ENCODE measurements at regions not wholly inside any gene's neighbourhood (a gene's known extent, or its start where the extent isn't known, plus 50 kb on each side); places are given as distances from the start of the nearest gene placed in this dataset.

DNA sequence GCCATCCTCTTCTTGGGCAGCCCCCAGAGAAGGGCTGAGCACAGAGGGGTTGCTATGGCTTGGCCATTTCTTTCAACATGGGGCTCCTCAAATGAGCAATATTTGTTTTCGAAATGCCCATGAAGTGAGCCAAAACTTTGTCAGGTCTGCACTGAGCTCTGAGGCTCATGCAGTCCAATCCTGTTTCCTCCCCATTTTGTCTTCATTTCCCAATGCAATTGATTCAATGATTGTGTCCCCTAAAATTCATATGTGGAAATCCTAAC, 60.6 kb upstream of the CD44 start:
- no peak for DNase-seq (ENCODE audit: extremely low read depth, low read depth)
- TF ChIP-seq, protein P1, sequence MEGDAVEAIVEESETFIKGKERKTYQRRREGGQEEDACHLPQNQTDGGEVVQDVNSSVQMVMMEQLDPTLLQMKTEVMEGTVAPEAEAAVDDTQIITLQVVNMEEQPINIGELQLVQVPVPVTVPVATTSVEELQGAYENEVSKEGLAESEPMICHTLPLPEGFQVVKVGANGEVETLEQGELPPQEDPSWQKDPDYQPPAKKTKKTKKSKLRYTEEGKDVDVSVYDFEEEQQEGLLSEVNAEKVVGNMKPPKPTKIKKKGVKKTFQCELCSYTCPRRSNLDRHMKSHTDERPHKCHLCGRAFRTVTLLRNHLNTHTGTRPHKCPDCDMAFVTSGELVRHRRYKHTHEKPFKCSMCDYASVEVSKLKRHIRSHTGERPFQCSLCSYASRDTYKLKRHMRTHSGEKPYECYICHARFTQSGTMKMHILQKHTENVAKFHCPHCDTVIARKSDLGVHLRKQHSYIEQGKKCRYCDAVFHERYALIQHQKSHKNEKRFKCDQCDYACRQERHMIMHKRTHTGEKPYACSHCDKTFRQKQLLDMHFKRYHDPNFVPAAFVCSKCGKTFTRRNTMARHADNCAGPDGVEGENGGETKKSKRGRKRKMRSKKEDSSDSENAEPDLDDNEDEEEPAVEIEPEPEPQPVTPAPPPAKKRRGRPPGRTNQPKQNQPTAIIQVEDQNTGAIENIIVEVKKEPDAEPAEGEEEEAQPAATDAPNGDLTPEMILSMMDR (IDR thresholded peaks at IDR 0.05; ENCODE audit: low read depth, low read length), result no peak

DNA sequence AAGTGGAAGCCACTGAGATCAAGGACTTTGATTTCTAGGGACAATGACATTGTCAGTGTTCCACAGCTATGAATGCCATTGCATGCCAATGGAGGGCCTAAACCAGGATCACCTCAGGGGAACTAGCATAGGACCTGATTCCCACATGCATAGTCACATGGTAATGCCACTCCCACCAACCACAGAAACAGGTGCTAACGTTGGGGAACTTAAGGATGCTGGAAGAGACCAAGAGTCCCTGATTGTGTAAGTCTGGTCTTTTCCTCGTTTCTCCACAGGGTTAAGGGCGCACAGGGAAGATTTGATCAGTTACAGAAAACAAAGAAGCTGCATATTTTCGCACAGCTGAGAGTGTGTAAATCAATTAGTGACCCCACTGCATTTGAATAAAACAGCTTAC, 59.4 kb upstream of the CD44 start:
- TF ChIP-seq, protein P1 (IDR thresholded peaks at IDR 0.05; ENCODE audit: low read depth, low read length), result no peak

DNA sequence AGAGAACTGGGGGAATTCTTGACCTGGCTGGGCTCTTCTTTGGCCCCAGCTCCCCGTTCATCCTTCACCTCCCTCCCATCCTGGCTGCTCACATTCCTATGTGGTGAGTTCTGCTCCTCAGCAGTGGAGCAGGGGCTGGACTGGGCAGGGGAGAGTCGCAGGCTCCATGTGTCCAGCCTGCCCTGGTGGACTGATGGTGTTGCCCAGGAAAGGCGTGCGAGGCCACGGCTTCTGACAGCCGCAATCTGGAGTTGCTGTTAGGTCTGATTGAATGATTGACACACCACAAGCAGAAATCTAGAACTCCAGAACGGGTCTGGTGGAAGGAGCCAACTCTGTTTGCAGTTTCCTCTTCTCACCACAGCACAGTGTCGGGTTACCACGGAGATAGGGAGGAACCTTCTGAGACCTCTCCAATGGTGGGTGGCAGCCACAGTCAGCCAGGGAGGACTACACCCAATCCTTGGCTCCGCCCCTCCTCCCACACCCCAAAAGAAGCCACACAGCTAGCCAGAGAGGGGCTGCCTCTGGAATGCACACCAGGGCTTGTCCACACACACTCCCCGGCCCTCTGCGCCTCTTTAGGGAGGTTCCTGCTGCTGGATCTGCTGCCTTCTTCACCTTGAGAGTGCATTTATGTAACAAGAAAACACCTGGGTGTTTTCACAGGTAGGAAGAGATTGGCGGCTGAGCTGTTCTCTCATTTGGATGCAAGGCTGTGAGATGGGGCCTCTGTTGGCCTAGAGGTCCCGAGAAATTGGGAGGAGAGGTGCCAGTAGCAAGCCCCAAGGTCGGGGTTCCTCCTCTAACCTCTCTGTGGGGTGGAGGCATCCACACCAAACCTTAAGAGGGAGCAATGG, 56.4 kb upstream of the CD44 start:
- peak; percentile 64 for DNase-seq (ENCODE audit: extremely low read depth, low read depth)
- TF ChIP-seq, protein P1 (IDR thresholded peaks at IDR 0.05; ENCODE audit: low read depth, low read length), result no peak; the same call in 1 of the 2 replicates

More for the DNA sequence above, 59.4 kb upstream of the CD44 start:
- no peak for DNase-seq (ENCODE audit: extremely low read depth, low read depth)

DNA sequence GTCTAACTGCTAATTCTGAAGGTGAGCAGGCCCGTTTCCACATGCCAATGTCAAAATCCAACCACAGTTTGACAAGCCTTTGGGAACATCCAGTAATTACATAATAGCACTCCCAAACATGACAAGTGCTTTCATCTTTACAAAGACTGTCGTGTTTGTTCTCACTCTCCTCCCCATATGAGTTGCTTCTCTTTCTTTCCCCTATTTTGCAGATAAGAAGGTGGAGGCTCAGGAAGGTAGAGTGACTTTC, 55.9 kb upstream of the CD44 start:
- TF ChIP-seq, protein P1 (IDR thresholded peaks at IDR 0.05; ENCODE audit: low read depth, low read length), result no peak

DNA sequence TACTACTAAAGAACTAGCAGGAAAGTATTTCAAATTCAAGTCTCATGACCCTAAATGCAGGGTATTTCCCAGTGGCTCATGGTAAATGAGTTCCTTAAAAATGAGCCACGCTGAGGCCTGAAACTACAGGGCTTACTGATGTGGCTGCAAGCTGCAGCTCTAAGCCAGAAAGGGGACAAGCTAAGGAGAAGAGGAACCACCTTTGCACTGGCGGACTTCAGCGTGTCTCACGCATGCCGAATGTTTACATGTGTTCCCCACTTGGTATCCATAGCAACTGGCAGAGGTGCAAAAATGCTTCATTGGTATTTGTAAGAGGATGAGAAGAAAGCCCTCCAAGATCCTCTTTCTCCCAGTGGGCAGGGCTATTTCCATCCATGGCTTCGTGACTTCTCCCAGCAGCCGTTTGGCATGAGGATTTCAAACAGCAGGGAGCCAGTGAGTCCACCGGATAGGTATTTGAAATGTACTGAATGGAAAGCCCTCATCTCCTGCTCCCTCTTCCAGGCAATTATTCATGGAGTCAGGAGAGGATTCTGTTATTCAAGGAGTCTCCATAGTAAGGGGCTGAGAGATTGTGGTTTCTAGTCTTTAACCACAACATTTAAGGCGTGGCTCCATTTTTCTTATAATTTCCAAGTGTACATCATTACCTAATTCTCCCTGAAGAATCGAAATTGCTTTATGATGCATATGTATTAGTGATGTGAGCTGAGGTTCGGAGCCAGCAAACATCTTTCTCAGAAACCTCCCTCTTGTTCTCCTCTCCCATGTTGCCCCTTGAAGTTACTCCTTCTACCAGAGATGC, 55.3 kb upstream of the CD44 start:
- TF ChIP-seq, protein P1 (IDR thresholded peaks at IDR 0.05; ENCODE audit: low read depth, low read length), result no peak
- peak; percentile 98 for DNase-seq (ENCODE audit: extremely low read depth, low read depth)

More for the DNA sequence above, 55.9 kb upstream of the CD44 start:
- no peak for DNase-seq (ENCODE audit: extremely low read depth, low read depth)

DNA sequence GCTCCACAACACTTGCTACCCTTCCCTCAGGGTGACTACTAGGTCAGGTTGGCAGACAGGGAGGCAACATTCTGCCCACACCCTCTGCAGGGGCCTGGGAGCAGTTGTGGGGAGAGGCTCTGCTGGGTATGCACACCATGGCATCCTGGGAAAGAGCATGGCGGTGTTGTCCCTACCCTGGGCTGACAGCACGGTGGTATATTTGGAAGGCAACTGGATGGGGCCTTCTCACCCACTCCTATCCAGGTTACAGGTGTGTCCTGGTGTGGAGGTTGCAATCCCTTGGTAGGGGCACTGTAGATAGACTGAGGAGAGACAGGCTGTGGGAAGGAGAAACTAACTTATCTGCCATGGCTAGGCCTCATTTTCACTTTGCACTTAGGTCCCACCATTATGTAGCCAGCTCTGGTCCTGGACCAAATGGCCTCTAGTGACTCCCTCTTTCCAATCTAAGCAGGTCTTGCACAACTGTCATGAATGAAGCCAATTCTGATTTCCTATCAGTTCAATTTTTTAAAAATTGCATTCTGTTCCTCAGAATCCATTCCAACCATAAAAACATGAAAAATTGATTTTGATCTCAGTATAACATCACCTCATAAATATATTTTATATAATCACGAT, 54.0 kb upstream of the CD44 start:
- DNase-seq (ENCODE audit: extremely low read depth, low read depth), result no peak
- TF ChIP-seq, protein P1 (IDR thresholded peaks at IDR 0.05; ENCODE audit: low read depth, low read length), result no peak
